Muscle of arm (tissue), 1 donor: ENCODE measurements at regions not wholly inside any gene's neighbourhood (a gene's known extent, or its start where the extent isn't known, plus 50 kb on each side); places are given as distances from the start of the nearest gene placed in this dataset.

Experiments
- DNase-seq: peaks from one replicate; pipeline ENCODE4 v3.0.0-alpha.2; 2013

DNA sequence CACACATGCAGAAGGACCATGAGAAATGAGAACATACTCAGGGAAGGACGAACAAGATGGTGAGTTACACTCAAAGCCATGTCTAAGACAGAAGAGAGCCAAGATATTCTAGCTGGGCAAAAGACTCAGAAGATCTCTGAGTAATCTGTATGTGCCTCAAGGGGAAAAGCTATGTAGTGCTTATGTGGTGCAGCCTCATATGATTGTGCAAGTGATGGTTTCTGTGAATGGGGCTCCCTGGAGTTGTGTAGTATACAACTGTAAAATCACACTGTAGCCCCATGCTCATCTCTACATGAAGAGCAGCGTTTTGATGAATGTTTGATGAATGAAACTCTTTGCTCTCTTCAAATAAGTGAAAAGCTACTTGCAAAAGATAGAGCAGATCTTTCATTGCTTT is 57.5 kb downstream of the OSR1 start:
- no peak for DNase-seq

DNA sequence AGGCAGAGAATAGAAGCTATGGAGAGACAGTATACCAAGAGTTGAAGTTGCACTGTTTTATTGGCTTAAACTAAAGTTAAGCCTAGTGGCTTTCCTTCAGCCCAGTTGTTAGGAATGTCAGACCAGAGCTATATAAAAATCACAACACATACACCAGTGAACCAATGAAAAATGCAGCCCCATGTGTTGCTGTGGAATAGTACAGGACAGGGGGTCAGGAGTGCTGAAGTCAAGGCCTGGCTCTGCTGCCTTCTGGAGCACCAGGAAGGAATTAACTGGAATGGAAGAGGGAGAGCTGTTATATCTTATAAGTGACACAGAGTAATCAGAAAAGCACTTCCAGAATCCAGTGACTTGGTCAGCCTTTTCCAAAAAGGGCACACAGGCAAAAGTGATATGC is 58.9 kb downstream of the OSR1 start:
- DNase-seq = no peak

DNA sequence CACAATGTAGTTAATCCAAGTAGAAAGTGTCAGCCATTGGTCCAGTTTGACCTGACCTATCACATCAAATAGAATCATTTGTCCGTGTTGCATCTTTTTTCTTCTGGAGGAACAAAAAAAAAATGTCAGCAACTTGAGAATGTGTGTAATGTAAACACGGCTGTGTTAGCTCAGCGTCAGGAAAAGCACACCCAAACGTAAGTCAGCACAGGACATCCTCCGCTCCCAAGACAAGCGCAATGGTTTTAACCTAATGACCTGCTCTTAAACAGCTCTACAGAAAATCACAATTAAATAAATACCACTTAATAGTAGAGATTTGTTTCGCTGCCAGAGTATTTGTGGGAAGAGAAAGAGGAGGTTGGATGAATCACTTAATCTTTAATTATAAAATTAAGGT is 59.4 kb downstream of the OSR1 start:
- DNase-seq = no peak

DNA sequence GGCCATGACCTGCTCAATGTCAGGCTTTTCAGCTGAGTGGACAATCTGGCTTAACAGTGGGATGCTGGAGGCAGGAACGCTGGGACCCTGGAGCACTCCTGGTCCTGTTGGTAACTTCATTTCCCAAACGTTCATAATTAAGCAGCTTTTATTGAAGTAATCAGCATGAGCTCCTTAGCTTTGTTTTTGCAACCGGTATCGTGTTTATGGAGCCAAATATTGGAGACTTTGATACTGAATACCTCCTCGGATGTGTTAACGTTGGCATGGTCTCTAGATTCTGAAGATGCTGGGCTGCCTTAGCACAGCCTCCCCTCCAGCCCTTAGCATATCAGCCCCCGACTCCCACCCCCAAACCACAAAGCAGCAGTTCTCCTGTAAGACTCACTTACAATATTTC is 60.7 kb downstream of the OSR1 start:
- no peak for DNase-seq

DNA sequence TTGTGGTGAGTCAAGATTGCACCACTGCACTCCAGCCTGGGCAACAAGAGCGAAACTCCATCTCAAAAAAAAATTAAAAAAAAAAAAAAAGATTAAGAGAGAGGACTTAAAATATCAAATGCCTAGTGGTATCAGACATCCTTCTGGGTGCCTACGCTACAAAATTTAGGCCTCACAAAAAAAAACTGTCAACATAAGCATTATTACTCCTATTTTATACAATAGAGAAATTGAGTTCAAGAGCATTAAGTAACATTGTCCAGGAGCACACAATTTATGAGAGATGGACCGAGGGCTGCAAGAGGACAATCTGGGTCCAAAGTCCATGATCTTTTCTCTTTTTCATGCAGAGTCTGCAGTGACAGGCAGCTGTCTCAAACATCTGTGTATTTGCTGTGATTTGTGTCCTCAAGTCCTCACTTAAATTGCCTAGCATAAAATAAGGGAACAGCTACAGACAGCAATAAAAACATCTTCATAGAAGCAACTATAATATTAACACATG is 62.4 kb downstream of the OSR1 start:
- DNase-seq = no peak

DNA sequence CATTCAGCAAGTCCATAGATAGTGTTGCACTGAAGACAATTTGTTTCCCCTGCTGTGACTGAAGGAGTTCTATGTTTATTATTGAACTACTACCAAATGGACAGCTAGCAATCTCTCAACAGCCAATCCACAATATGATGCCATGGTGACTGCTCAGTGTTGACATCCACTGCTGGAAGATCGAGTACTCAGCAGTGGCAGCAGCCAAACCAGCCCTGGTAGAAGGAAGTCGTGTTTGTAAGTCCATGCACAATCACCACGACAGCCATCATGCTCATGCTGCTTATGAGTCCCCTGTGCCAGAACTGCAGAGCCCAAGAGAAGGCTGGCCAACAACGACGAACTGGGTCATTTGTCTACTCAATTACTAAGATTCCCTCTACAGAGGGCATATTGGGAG is 66.4 kb downstream of the OSR1 start:
- DNase-seq = no peak

DNA sequence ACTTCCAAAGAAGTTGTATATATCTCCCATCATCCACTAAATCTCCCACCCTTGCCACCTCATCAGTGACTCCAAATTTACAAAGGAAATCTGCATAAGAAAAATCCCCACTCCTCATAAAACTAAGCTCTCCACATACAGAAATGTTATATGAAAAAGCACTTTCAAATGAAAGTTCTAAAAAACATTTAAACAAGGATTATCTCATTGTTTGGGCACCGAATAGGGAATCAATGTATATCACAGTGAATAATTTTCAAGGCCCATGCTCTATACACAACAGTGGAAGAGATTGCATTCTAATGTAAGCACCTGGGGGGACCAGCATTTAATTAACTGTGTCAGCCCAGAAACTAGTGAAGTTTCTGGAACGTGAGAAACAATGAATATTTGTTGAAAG is 70.1 kb downstream of the OSR1 start:
- DNase-seq = no peak

DNA sequence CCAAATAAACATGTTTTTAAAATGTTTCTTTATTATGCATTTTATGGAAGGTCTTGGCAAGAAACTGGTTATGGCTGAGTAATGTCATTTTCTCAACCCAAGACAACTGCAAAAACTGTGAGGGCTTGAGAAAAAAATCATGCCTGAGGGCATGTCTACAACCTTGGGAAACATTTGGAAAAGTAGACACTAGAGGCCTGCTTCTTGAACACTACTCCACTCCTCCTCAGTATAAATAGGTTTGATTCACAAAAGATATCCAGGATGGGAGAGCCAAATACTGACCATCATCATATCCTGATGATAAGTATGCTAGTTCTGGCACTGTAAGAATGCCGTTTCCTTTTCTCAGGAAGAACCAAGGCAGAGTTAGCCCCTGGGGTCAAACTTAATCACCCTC is 71.1 kb downstream of the OSR1 start:
- DNase-seq = no peak

DNA sequence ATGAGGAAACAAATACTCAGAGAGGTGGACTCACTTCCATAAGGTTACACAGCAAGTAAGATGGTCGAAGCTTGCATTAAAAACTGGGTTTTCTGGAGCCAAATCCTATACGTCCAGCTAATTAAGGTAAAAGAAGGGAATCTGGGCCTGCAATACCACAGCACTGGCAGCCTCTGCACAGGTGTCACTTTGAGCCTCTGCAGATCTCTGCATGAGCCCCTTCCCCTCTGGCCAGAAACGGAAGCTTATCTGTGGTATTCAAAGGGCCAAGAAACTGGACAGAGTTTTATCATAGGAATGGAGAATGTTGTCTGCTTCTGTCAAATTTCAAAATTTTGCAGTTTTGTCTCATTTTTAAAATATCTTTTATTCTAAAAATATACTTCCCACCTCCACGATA is 76.1 kb downstream of the OSR1 start:
- no peak for DNase-seq

DNA sequence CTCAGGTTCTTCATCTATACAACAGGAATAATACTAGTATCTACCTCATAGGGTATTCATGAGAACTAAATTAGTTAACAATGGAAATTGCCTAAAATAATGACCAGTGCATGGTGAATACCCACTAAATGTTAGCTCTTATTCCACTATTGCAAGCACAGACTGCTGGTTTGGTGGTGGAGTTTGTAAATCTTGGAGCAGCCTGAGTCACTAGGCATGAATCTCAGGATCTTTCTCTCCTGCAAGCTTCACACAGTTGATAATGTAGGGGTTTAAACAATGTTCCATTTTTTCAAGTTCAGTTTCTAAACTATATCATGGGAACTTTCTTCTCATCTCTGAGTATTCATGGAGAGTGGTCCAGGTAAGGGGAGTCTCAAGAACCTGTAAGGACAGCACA is 84.0 kb downstream of the OSR1 start:
- no peak for DNase-seq

DNA sequence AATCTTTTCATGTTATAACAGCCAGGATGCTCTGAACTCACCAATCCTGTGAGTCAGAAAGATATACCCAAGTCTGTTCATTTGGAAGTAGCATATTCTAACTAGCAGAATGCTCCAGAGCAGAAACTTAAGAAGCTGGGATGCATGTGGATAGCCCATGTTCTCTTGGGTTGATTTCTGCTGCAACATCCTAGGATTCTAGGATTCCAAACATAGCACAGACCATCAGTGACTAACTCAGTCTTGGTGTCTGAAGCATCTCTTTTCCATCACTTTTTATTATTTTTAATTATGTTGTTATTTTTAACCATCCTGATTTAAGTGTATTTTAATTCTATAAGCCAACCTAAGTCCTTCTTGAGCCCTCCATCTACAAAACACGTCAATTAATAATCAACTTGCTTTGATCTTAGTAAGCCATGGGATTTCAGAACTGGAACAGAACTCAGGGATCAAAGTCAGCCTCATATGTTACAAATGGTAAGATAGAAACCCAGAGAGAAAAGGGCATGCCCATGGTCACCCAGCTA is 85.4 kb downstream of the OSR1 start:
- DNase-seq = no peak

DNA sequence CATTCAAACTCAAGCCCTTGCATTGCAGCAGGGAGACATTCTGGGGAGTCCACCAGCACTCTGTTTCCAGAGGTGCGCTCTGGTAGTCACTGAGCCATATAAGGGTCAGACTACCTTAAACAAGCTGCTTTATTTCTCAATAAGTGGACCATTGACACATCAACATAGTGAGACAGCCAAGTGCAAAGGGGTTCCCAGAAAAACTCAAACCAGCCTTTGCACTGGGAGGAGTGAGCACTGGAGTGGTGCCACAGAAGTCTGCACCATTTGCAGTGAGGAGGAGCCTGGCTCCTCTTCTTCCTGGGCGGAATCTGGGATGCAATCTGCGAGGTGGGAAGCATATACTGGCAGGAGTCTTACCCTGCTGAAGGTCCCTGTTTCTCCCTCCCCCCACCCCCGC is 86.4 kb downstream of the OSR1 start:
- no peak for DNase-seq

DNA sequence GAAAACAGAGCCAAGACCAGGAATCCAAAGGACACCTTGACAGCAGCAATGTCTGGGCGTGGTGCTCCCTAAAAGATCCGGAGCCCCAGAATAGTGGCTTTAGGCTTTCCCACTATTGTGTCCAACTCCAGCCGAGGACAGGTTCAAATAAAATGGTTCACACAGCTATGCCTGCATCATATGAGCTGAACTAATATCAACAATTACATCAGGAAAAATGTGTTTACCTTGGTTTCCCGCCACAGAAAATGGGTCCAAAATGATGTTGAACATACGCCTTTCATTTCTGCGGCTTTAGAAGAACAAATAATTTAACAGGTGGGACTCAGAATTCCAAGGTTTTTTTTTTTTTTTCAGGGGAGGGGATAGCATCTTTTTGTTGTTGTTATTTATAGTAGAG is 93.6 kb downstream of the OSR1 start:
- no peak for DNase-seq

DNA sequence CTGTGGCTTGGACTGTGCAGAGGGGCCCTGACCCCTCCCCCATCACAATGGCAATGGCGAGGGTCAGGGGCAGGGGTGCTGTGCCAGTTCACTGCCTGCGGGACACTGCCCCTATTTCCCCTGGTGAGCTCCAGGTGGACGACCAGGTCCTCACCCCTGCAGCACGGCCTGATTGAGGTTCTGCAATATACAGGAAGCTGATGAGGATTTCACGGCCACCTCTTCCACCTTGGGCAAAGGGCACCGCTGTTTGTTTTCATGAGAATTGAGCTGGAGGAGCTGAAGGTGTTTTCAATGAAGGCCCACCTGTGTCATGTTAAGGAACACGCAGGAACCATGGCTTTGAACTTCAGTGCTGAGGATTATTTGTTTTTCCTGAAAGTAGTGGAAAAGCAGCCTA is 96.3 kb downstream of the OSR1 start:
- DNase-seq = no peak

DNA sequence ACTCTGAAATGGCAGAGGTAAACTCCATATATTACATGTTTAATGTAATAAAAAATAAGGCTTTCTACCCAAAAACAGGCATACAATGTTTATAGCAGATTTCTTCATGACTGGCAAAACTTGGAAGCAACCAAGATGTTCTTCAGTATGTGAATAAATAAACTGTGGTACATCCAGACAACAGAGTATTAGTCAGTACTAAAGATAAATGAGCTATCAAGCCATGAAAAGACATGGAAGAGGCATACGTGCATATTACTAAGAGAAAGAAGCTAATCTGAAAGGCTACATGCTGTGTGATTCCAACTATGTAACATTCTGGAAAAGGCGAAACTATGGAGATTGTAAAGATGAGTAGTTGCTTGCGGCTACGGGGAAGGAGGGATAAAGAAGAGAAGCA is 97.4 kb downstream of the OSR1 start:
- no peak for DNase-seq

DNA sequence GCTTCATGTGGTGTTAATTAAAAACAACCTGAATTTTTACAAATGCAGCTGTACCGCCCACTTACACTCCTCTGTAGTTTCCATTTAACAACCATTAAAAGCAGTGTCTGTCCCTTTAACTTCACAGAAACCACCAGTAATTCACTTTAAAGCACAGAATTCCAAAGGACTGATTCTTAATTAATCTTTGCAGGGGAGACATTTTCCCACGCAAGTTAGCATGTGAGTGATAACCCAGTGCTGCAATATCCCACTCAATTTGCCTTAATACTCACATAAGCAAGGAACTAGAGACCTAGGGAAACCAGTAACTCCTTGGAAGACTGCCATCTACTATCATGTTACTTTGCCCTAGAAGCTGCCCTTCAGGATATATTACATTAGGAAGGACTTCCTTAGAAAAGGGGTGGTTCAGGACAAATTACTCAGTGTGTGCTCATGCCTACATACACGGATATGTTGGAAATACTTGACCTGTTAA is 102.3 kb downstream of the OSR1 start:
- DNase-seq = no peak

DNA sequence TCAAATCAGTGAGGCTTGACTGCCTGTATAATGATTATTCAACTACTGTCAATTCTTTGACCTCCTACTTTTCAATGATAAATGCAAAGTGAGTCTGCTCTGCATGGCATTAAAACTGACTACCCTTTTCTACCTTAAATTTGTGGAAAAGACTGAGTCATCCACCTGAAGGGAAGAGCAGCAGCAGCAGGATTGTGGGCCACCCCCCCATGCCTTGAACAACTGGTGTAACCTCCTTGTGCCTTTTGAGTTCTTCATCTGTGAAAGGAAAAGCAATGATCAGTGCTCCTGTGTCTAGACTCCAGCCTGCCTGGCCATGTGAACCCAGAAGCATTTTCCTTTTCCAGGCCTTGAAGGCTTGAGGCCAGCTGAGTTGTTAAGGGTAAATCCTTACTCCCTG is 102.9 kb downstream of the OSR1 start:
- no peak for DNase-seq

DNA sequence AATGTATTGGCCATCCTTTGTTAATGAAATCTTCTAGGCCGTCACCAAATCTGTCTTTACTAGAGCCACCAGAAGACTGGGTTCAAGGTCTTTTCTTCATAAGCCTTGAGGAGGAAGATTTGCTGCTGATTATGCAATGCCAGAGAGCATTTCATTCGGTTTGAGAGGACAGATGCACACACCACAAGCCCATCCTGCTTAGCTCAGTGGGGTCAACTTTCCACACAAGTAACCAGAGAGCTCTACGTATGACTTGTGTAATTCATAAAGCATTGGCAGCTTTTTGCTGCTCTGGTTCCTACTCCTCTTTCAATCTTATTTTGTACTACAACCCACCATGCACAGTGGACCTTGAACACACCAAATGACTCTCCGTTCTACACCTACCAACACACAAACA is 106.9 kb downstream of the OSR1 start:
- DNase-seq = no peak

DNA sequence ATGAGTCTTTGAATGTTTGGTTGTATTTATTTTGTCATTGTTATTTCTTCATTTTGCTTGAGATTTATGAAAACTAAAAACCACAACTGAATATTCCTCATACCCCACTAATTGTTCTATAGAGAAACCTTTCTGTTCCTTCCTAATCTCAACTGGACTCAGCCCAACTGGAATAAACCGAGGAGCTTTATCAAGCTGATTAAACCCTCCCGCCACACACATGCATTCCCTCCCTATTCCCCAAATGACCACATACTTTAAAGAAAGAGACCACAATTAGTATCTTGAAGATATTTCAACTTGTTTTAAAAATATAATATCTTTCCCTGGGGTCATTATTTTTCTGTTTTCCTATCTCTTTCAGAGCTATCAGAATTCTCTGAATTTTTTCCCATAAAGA is 107.5 kb downstream of the OSR1 start:
- DNase-seq = no peak

DNA sequence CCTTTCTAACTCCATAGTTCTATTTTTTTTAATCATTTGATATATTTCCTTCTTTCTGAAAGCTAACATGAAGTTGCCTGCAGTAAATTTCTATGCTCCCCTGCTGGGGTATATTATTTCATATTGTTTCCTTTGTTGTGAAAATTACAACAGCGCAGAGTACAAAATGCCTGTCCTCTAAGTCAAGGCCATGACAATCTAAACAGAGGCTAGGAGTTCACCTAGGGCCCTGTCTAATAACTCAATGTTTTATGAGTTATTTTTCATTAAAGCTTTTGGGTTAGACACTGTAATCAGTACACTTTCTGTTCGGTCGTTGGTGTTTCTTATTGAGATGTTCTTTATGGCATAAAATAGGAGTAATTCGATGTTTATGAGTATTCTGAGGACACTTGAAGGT is 111.2 kb downstream of the OSR1 start:
- DNase-seq = no peak

DNA sequence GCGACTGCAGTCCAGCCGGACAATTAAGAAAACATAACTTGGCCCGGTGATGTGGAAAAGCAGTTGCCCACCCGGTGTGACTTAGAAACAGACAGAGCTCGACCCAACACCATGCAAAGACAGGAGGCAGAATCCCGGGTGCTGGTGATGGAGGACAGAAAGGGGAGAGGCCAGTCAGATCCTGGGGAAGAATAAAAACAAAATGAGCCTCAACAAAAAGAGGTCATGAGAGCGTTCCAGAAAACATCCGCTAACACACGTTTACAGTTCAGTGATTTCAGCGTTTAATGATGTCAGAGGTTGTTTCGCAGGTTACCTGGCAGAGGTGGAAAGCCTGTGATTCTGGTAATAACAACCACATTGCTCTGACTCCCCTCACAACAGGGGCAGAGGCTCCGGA is 111.9 kb downstream of the OSR1 start:
- DNase-seq = no peak

DNA sequence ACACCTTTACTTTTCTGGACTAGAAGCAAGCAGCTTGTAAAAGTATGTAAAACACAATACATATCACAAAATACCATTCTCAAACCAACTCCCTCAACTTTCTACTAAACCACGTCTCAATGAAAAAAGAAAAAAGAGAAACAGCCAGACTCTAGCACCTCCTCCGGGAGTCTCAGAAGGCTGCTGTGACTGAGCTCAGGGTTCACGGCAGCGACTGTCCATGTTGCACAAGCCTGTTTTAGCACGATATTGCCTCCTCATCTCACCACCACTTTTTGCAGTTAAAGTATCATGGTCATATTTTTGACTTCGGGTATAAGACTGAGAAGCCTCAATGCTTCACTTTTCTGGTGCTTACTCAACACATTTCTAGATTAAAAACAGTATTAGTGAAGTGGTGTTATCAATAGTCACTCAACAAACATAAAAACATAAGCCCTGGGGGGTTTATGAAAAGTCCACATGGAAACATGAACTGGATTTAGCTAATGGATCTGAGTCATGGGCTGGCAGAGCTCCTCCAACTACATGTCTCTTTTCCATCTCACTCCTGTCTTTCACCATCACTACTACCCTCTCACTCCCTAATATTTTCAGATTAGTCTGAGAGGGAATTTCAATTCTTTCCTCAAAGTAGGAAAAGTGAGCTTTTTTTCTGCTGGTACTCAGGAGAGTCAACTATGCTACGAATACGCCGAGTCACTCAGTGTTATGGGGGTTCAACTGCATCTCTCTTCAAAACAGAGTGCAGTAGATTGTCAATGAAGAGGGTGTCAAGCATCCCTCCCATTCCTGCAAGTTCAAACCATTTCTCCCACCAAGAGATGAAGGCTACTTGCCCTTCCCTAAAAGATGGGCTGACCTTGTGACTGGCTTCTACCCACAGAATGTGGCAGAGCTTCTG is 113.7 kb downstream of the OSR1 start:
- DNase-seq = no peak

DNA sequence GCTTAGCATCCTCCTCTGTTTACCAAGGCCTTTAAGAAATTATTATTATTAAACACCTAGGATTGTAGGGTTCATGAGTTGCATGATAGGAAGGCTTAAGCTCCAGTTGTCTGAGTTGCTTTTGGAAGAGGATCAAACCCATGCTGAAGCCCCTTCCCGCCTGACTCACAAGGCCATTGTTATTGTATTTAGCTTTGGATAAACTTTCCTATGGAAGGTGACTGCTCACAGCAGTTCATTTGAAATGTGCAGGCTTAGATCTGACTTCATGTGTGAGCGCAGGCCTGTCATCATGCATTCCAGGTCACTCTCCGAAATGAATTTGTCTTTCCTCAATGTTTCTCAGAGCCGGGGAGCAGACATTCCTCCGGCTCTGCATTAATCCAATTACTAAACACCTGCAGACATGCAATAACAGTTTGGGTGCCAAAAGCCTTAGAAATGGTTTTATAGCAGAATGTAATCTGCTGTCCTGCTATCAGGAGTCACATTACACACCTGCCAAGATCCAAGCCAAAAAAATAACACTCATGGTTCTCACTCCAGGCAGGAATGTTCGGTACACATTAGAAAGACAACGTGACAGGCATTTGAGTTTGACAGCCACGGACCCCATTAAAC is 119.9 kb downstream of the OSR1 start:
- DNase-seq = no peak
